Smooth muscle cell (in vitro differentiated cells): ENCODE measurements at regions not wholly inside any gene's neighbourhood (a gene's known extent, or its start where the extent isn't known, plus 50 kb on each side); places are given as distances from the start of the nearest gene placed in this dataset.

Experiments
- DNase-seq: peaks from one replicate; lab custom pipeline; 2025; ENCODE audit not compliant: unreplicated experiment; lab: John Stamatoyannopoulos, UW
- H2AFZ ChIP-seq: fragments of 200-600 bp; sonication (generic); 2 replicates; pipeline ENCODE4 v1.6.0; 2016; ENCODE audit warnings: antibody characterized with exemption, low read depth, mild to moderate bottlenecking
- H3F3A ChIP-seq: fragments of 200-600 bp; sonication (generic); 2 replicates; pipeline ENCODE4 v1.6.0; 2017; ENCODE audit warnings: antibody characterized with exemption, low read depth
- H3K27ac ChIP-seq: fragments of 200-600 bp; sonication (generic); 2 replicates; pipeline ENCODE4 v1.5.1; 2016; ENCODE audit warnings: low read depth, mild to moderate bottlenecking
- H3K27me3 ChIP-seq: fragments of 200-600 bp; sonication (generic); 2 replicates; pipeline ENCODE4 v1.6.1; 2016; ENCODE audit warnings: low read depth, mild to moderate bottlenecking
- H3K36me3 ChIP-seq: fragments of 200-600 bp; sonication (generic); 2 replicates; pipeline ENCODE4 v1.5.1; 2016; ENCODE audit warnings: low read depth
- H3K4me1 ChIP-seq: fragments of 200-600 bp; sonication (generic); 2 replicates; pipeline ENCODE4 v1.5.1; 2016; ENCODE audit warnings: low read depth
- H3K4me2 ChIP-seq: fragments of 200-600 bp; sonication (generic); 2 replicates; pipeline ENCODE4 v1.6.0; 2016; ENCODE audit warnings: mild to moderate bottlenecking
- H3K4me3 ChIP-seq: fragments of 200-600 bp; sonication (generic); 2 replicates; pipeline ENCODE4 v1.5.1; 2016; ENCODE audit warnings: mild to moderate bottlenecking
- H3K79me2 ChIP-seq: fragments of 200-600 bp; sonication (generic); 2 replicates; pipeline ENCODE4 v1.6.0; 2016; ENCODE audit warnings: low read depth, mild to moderate bottlenecking
- H3K9ac ChIP-seq: fragments of 200-600 bp; sonication (generic); 2 replicates; pipeline ENCODE4 v1.6.0; 2016; ENCODE audit warnings: low read depth
- H3K9me3 ChIP-seq: fragments of 200-600 bp; sonication (generic); replicated peaks from 2 replicates; pipeline ENCODE4 v1.5.1; 2016; ENCODE audit warnings: low read depth
- H4K20me1 ChIP-seq: fragments of 200-600 bp; sonication (generic); 2 replicates; pipeline ENCODE4 v1.6.0; 2016; ENCODE audit warnings: low read depth
- WGBS: methylation state at CpG from one replicate; pipeline ENCODE4 v1.1.7; 2016; ENCODE audit warnings: low lambda C conversion rate; 5-methylcytosine and 5-hydroxymethylcytosine counted together
- TF ChIP-seq, protein P1 (sequence below): fragments of 200-600 bp; sonication (generic); IDR thresholded peaks from 2 replicates; pipeline ENCODE4 v1.5.1; 2017; ENCODE audit warnings: borderline replicate concordance, mild to moderate bottlenecking, antibody characterized with exemption; ENCODE audit not compliant: insufficient read depth, poor library complexity, severe bottlenecking

DNA sequence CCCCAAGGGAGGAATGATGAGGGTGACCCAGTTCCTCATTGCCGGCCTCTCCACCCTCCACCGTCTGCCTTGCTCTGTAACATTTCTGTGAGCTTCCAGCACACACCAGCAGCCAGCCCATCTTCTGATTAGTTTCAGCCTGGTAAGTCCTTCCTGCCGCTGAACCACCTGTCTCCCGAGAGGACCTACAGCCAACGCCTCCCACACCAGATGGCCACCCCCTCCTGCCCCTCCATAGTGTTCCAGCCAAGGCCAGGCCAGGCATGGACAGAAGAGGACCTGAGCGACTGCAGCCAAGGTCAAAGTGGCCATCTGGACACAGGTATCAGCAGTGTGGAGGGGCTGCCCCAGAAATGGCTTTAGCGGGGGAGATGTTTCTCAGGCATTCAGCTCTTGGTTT lies 170.7 kb upstream of the CTBP2 start:
- no peak overlapping the region for H3K9ac ChIP-seq
- H3K4me1 ChIP-seq, result no peaks in the 10 kb centered on the region
- no peaks in the 10 kb centered on the region for H3K9me3 ChIP-seq
- no peak overlapping the region for H2AFZ ChIP-seq
- H3F3A ChIP-seq, result no peaks in the 10 kb centered on the region
- H3K27me3 ChIP-seq, result no peaks in the 10 kb centered on the region
- DNase-seq, result no peak
- TF ChIP-seq, protein P1, sequence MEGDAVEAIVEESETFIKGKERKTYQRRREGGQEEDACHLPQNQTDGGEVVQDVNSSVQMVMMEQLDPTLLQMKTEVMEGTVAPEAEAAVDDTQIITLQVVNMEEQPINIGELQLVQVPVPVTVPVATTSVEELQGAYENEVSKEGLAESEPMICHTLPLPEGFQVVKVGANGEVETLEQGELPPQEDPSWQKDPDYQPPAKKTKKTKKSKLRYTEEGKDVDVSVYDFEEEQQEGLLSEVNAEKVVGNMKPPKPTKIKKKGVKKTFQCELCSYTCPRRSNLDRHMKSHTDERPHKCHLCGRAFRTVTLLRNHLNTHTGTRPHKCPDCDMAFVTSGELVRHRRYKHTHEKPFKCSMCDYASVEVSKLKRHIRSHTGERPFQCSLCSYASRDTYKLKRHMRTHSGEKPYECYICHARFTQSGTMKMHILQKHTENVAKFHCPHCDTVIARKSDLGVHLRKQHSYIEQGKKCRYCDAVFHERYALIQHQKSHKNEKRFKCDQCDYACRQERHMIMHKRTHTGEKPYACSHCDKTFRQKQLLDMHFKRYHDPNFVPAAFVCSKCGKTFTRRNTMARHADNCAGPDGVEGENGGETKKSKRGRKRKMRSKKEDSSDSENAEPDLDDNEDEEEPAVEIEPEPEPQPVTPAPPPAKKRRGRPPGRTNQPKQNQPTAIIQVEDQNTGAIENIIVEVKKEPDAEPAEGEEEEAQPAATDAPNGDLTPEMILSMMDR, result no peak
- H3K4me3 ChIP-seq, result no peak overlapping the region
- H3K79me2 ChIP-seq, result no peaks in the 10 kb centered on the region
- 94% methylated on average over 7 of the region's 7 CpGs for WGBS
- H4K20me1 ChIP-seq, result no peaks in the 10 kb centered on the region
- H3K4me2 ChIP-seq, result no peak overlapping the region
- H3K27ac ChIP-seq, result no peak overlapping the region
- no peaks in the 10 kb centered on the region for H3K36me3 ChIP-seq

- 84% methylated on average over 6 of the region's 6 CpGs for WGBS
These were observed 168.7 kb upstream of the CTBP2 start for GRCh38 chr10:125329056-125329455.

DNA sequence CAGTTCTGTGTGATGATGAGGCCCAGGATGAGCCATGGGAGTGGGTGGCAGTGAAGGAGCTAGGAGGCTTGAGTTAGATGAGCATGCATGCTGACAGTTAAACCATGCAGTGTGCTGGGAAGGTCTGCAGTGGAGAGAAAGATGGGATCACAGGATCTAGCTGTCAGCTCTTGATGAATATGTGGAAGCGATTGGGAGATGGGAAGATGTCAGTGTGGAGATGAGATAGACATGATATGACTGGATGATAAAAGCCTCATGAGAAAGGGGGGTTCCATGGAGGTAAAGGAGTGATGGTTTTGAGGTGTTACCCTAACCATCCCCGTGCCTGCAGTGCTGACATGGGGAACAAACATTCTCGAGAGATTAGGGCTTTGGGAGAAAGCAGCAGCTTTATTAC lies 165.0 kb upstream of the CTBP2 start:
- no peaks in the 10 kb centered on the region for H3K36me3 ChIP-seq
- TF ChIP-seq, protein P1, result no peak
- peaks cover 2% of the 10 kb centered on the region for H3K9me3 ChIP-seq
- no peak overlapping the region for H3K9ac ChIP-seq
- H4K20me1 ChIP-seq, result no peaks in the 10 kb centered on the region
- 82% methylated on average over 3 of the region's 3 CpGs for WGBS
- H3K27ac ChIP-seq, result no peak overlapping the region
- no peak overlapping the region for H3K4me2 ChIP-seq
- H3K4me3 ChIP-seq, result no peak overlapping the region
- no peaks in the 10 kb centered on the region for H3K27me3 ChIP-seq
- no peaks in the 10 kb centered on the region for H3F3A ChIP-seq
- H3K4me1 ChIP-seq, result no peaks in the 10 kb centered on the region
- H3K79me2 ChIP-seq, result no peaks in the 10 kb centered on the region
- no peak overlapping the region for H2AFZ ChIP-seq
- no peak for DNase-seq

More at GRCh38 chr10:125329056-125329455, 168.7 kb upstream of the CTBP2 start:
- no peak overlapping the region for H3K4me3 ChIP-seq
- DNase-seq, result no peak
- no peak overlapping the region for H3K9ac ChIP-seq
- TF ChIP-seq, protein P1, result no peak
- H3K9me3 ChIP-seq, result no peaks in the 10 kb centered on the region
- H3K79me2 ChIP-seq, result no peaks in the 10 kb centered on the region
- no peaks in the 10 kb centered on the region for H3K36me3 ChIP-seq
- H3K4me2 ChIP-seq, result no peak overlapping the region
- H4K20me1 ChIP-seq, result no peaks in the 10 kb centered on the region
- no peak overlapping the region for H2AFZ ChIP-seq
- no peaks in the 10 kb centered on the region for H3F3A ChIP-seq
- no peaks in the 10 kb centered on the region for H3K27me3 ChIP-seq
- H3K27ac ChIP-seq, result no peak overlapping the region
- H3K4me1 ChIP-seq, result no peaks in the 10 kb centered on the region

DNA sequence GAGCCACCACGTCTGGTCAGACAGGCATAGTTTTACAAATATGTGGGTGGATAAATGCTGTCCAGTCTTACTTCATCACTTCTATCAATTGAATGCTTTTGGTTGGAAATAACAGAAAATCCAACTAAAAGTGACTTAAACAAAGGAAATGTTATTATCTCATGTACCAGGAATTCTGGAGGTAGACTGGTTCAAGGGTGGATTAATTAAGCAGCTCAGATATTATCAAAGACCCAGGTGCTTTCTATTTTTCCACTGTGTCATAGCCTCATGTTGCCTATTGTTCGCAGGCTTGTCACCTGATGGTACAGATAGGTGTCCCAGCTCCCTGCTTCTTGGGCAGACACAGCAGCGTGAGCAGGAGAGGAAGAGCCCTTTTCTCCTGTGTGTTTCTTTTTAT lies 156.1 kb upstream of the CTBP2 start:
- no peaks in the 10 kb centered on the region for H4K20me1 ChIP-seq
- WGBS, result 68% methylated on average over 3 of the region's 3 CpGs
- no peak overlapping the region for H3K27ac ChIP-seq
- no peaks in the 10 kb centered on the region for H3K36me3 ChIP-seq
- DNase-seq, result no peak
- H3K27me3 ChIP-seq, result no peaks in the 10 kb centered on the region
- no peak overlapping the region for H2AFZ ChIP-seq
- no peaks in the 10 kb centered on the region for H3K79me2 ChIP-seq
- H3K4me3 ChIP-seq, result no peak overlapping the region
- no peaks in the 10 kb centered on the region for H3F3A ChIP-seq
- no peaks in the 10 kb centered on the region for H3K4me1 ChIP-seq
- TF ChIP-seq, protein P1, result no peak
- no peak overlapping the region for H3K9ac ChIP-seq
- H3K4me2 ChIP-seq, result no peak overlapping the region
- no peaks in the 10 kb centered on the region for H3K9me3 ChIP-seq
